GM19397 (cell line): ENCODE measurements at regions not wholly inside any gene's neighbourhood (a gene's known extent, or its start where the extent isn't known, plus 50 kb on each side); places are given as distances from the start of the nearest gene placed in this dataset.
"Not testable (repeated sequence)": the region's sequence is repeated elsewhere in the genome, so short reads cannot be mapped to it uniquely, and the experiment has no call there.

Experiments
- ATAC-seq: cut with Tn5 transposase; IDR thresholded peaks from one replicate; pipeline ENCODE4 v1.9.1; 2021; ENCODE audit warnings: mild to moderate bottlenecking, moderate library complexity; ENCODE audit not compliant: unreplicated experiment

- ATAC-seq: no peak
These were observed 942.5 kb upstream of the WWC1 start for GRCh38 chr5:167348980-167349379.

- no peak for ATAC-seq
These were observed 940.1 kb upstream of the WWC1 start for GRCh38 chr5:167351316-167351715.

- ATAC-seq: no peak
These were observed 938.6 kb upstream of the WWC1 start for GRCh38 chr5:167352801-167353200.

GRCh38 chr5:167355346-167355745, 936.1 kb upstream of the WWC1 start:
- ATAC-seq: no peak

GRCh38 chr5:167356374-167356773, 935.1 kb upstream of the WWC1 start:
- ATAC-seq: no peak

- no peak for ATAC-seq
These were observed 932.5 kb upstream of the WWC1 start for GRCh38 chr5:167358868-167359492.

GRCh38 chr5:167361795-167362194, 929.6 kb upstream of the WWC1 start:
- no peak for ATAC-seq

- ATAC-seq: no peak
These were observed 928.4 kb upstream of the WWC1 start for GRCh38 chr5:167363065-167363464.

- ATAC-seq: no peak
These were observed 916.3 kb upstream of the WWC1 start for GRCh38 chr5:167375125-167375524.

GRCh38 chr5:167378894-167379723, 912.3 kb upstream of the WWC1 start:
- no peak for ATAC-seq

GRCh38 chr5:167381457-167381856, 910.0 kb upstream of the WWC1 start:
- no peak for ATAC-seq

GRCh38 chr5:167389537-167389936, 901.9 kb upstream of the WWC1 start:
- ATAC-seq: no peak

GRCh38 chr5:167391286-167391685, 900.2 kb upstream of the WWC1 start:
- not testable (repeated sequence) for ATAC-seq

GRCh38 chr5:167392240-167392639, 899.2 kb upstream of the WWC1 start:
- no peak for ATAC-seq

- ATAC-seq: no peak
These were observed 898.1 kb upstream of the WWC1 start for GRCh38 chr5:167393358-167393757.

GRCh38 chr5:167402671-167403070, 888.8 kb upstream of the WWC1 start:
- no peak for ATAC-seq

- no peak for ATAC-seq
These were observed 884.9 kb upstream of the WWC1 start for GRCh38 chr5:167406513-167406912.

GRCh38 chr5:167412556-167412955, 878.9 kb upstream of the WWC1 start:
- no peak for ATAC-seq

GRCh38 chr5:167413506-167413905, 877.9 kb upstream of the WWC1 start:
- no peak for ATAC-seq

GRCh38 chr5:167414611-167415010, 876.8 kb upstream of the WWC1 start:
- ATAC-seq: no peak

- ATAC-seq: no peak
These were observed 875.4 kb upstream of the WWC1 start for GRCh38 chr5:167415779-167416746.
